GM23338 (cell line): ENCODE measurements at regions not wholly inside any gene's neighbourhood (a gene's known extent, or its start where the extent isn't known, plus 50 kb on each side); places are given as distances from the start of the nearest gene placed in this dataset.

Source experiments
- ATAC-seq: fragments of 200-7000 bp; cut with Tn5 transposase; 3 replicates; pipeline ENCODE4 v1.9.1; 2020
- DNase-seq: peaks from one replicate; pipeline ENCODE4 v3.0.0-alpha.2; 2015; ENCODE audit warnings: low spot score
- H2AFZ ChIP-seq: fragments of 200-600 bp; sonication (generic); 2 replicates; pipeline ENCODE4 v1.8.0; 2016; ENCODE audit warnings: antibody characterized with exemption, mild to moderate bottlenecking, moderate library complexity
- H3F3A ChIP-seq: fragments of 200-600 bp; sonication (generic); replicated peaks from 2 replicates; pipeline ENCODE4 v1.8.0; 2017; ENCODE audit warnings: antibody characterized with exemption, mixed run types, low read depth
- H3K27ac ChIP-seq: fragments of 200-600 bp; sonication (generic); 2 replicates; pipeline ENCODE4 v1.6.1; 2016; ENCODE audit warnings: low read depth
- H3K27me3 ChIP-seq: fragments of 200-600 bp; sonication (generic); 2 replicates; pipeline ENCODE4 v1.8.0; 2016; ENCODE audit warnings: mild to moderate bottlenecking, mixed run types, moderate library complexity; ENCODE audit not compliant: insufficient read depth
- H3K36me3 ChIP-seq: fragments of 200-600 bp; sonication (generic); 2 replicates; pipeline ENCODE4 v1.8.0; 2016; ENCODE audit warnings: mild to moderate bottlenecking; ENCODE audit not compliant: insufficient read depth
- H3K4me1 ChIP-seq: fragments of 200-600 bp; sonication (generic); 2 replicates; pipeline ENCODE4 v1.8.0; 2016; ENCODE audit warnings: mild to moderate bottlenecking, moderate library complexity; ENCODE audit not compliant: insufficient read depth
- H3K4me2 ChIP-seq: fragments of 200-600 bp; sonication (generic); 2 replicates; pipeline ENCODE4 v1.7.1; 2017; ENCODE audit warnings: mixed run types
- H3K4me3 ChIP-seq: fragments of 200-600 bp; sonication (generic); 2 replicates; pipeline ENCODE4 v1.6.1; 2016; ENCODE audit warnings: mixed run types
- H3K79me2 ChIP-seq: fragments of 200-600 bp; sonication (generic); replicated peaks from 2 replicates; pipeline ENCODE4 v1.8.0; 2017; ENCODE audit warnings: mild to moderate bottlenecking; ENCODE audit not compliant: insufficient read depth
- H3K9me2 ChIP-seq: fragments of 200-600 bp; sonication (generic); 2 replicates; pipeline ENCODE4 v1.8.0; 2017; ENCODE audit not compliant: insufficient read depth
- H4K20me1 ChIP-seq: fragments of 200-600 bp; sonication (generic); replicated peaks from 2 replicates; pipeline ENCODE4 v1.8.0; 2017; ENCODE audit warnings: mild to moderate bottlenecking; ENCODE audit not compliant: insufficient read depth
- H3K27ac Mint-ChIP-seq: 2 replicates; pipeline ENCODE4 v1.8.0; 2020; ENCODE audit warnings: inconsistent platforms, mild to moderate bottlenecking, moderate library complexity, mixed read lengths
- H3K27me3 Mint-ChIP-seq: 3 replicates; pipeline ENCODE4 v1.8.0; 2022; ENCODE audit warnings: low read depth, mild to moderate bottlenecking, moderate library complexity, mixed read lengths, inconsistent platforms; ENCODE audit not compliant: insufficient read depth, poor library complexity
- H3K36me3 Mint-ChIP-seq: 3 replicates; pipeline ENCODE4 v1.8.0; 2021; ENCODE audit warnings: low read depth, mild to moderate bottlenecking, inconsistent platforms, moderate library complexity, mixed read lengths
- H3K4me1 Mint-ChIP-seq: 3 replicates; pipeline ENCODE4 v1.8.0; 2020; ENCODE audit warnings: mild to moderate bottlenecking, inconsistent platforms, mixed read lengths
- H3K4me3 Mint-ChIP-seq: 3 replicates; pipeline ENCODE4 v1.8.0; 2021; ENCODE audit warnings: moderate library complexity, mild to moderate bottlenecking, inconsistent platforms, mixed read lengths
- H3K9me3 Mint-ChIP-seq: 3 replicates; pipeline ENCODE4 v1.8.0; 2020; ENCODE audit warnings: moderate library complexity, mild to moderate bottlenecking, inconsistent platforms, mixed read lengths
- CREB1 ChIP-seq: fragments of 250-450 bp; sonication (Bioruptor Pico); IDR thresholded peaks from 2 replicates; pipeline ENCODE4 v1.5.0; 2020; ENCODE audit warnings: low read depth, mild to moderate bottlenecking, moderate library complexity
- ETS1 ChIP-seq: IDR thresholded peaks from 2 replicates; pipeline ENCODE4 v1.6.1; 2016; ENCODE audit warnings: antibody characterized with exemption
- EZH2 ChIP-seq: fragments of 200-600 bp; sonication (generic); IDR thresholded peaks from one replicate; pipeline ENCODE4 v1.8.0; 2017; ENCODE audit warnings: antibody characterized with exemption, mild to moderate bottlenecking, low read depth; ENCODE audit not compliant: unreplicated experiment
- EZH2phosphoT487 ChIP-seq: fragments of 200-600 bp; sonication (generic); IDR thresholded peaks from one replicate; pipeline ENCODE4 v1.8.1; 2018; ENCODE audit warnings: antibody characterized with exemption; ENCODE audit not compliant: unreplicated experiment
- JUNB ChIP-seq: IDR thresholded peaks from one replicate; pipeline ENCODE4 v1.6.1; 2016; ENCODE audit warnings: antibody characterized with exemption; ENCODE audit not compliant: unreplicated experiment
- NANOG ChIP-seq: IDR thresholded peaks from 2 replicates; pipeline ENCODE4 v1.6.1; 2016; ENCODE audit warnings: antibody characterized with exemption, borderline replicate concordance
- POLR2AphosphoS5 ChIP-seq: IDR thresholded peaks from 2 replicates; pipeline ENCODE4 v1.6.1; 2016; ENCODE audit warnings: antibody characterized with exemption, low read depth
- STAT1 ChIP-seq: IDR thresholded peaks from one replicate; pipeline ENCODE4 v1.6.1; 2016; ENCODE audit warnings: antibody characterized with exemption; ENCODE audit not compliant: unreplicated experiment
- ZNF114 ChIP-seq: fragments of 250-450 bp; sonication (Bioruptor Pico); IDR thresholded peaks from 2 replicates; pipeline ENCODE4 v1.5.0; 2020; ENCODE audit warnings: mild to moderate bottlenecking, moderate library complexity
- ZNF331 ChIP-seq: fragments of 250-450 bp; sonication (Bioruptor Pico); IDR thresholded peaks from 2 replicates; pipeline ENCODE4 v1.5.0; 2020; ENCODE audit warnings: low read depth, mild to moderate bottlenecking, moderate library complexity
- TF ChIP-seq, protein P1 (sequence below): IDR thresholded peaks from one replicate; pipeline ENCODE4 v1.6.1; 2018; ENCODE audit warnings: antibody characterized with exemption; ENCODE audit not compliant: unreplicated experiment
- TF ChIP-seq, protein P2 (sequence below), 2 experiments: fragments of 200-600 bp in 1 of 2; sonication (generic) in 1 of 2; conservative IDR thresholded peaks; 2 replicates each; pipeline versions ENCODE4 v1.5.1 to v1.6.1; 2016 to 2017; ENCODE audit warnings: antibody characterized with exemption in 2 of 2, low read depth in 2 of 2, mild to moderate bottlenecking in 2 of 2, moderate library complexity in 1 of 2
- TF ChIP-seq, protein P3 (sequence below): fragments of 250-450 bp; sonication (Bioruptor Pico); IDR thresholded peaks from 2 replicates; pipeline ENCODE4 v1.5.0; 2020; ENCODE audit warnings: mild to moderate bottlenecking, moderate library complexity

DNA sequence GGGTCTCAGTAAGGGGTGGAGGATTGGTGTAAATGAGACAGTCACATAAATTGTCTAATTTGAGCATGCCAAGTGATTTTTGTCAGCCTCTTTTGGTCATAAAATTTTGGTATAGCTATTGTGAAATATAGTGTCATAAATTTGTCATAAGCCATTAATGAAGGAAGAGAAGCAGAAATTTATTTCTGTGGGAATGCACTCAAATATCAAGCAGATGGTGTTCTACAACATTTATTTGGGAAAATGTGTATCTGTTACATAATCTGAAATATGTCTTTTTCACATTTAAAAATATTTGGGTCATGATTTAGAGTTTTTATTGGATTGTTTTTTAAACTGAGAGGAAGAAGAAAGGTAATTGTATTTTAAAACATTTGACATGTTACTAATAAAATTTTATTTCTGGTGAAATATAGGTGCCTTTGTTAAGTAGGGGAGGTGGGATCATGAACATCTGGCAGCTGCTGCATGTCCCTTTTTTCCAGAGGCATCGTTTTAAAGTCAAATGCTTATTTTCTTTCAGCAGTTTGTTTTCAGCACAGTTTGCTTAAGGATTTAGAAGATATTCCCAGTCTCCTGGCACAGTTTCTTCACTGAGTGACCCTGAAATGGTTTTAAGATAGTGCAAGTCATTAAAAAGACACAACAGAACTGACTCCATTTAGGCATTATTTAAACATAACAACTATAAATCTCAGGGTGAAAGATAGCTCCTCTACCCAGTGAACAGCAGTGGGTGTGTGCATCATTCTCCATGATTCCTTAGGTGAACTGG lies 371.7 kb downstream of the SNAPC1 start:
- Mint-ChIP-seq H3K27ac (no peak overlapping the region), H3K9me3 (peaks cover 5% of the 10 kb centered on the region; the same call in 1 of the 3 replicates), H3K4me3 (no peak overlapping the region), H3K36me3 (peaks cover 4% of the 10 kb centered on the region; the same call in 2 of the 3 replicates), H3K4me1 (0 out of 3 replicates have a peak, but pooled peaks cover 4% of the 10 kb centered on the region), H3K27me3 (peaks cover 1% of the 10 kb centered on the region)
- Histone ChIP-seq H3K27me3 (no peaks in the 10 kb centered on the region), H2AFZ (no peak overlapping the region), H3K36me3 (no peaks in the 10 kb centered on the region), H4K20me1 (no peaks in the 10 kb centered on the region), H3F3A (no peaks in the 10 kb centered on the region), H3K79me2 (no peaks in the 10 kb centered on the region), H3K9me2 (no peaks in the 10 kb centered on the region; the same call in 1 of the 2 replicates), H3K4me1 (no peaks in the 10 kb centered on the region), H3K27ac (no peak overlapping the region), H3K4me2 (no peak overlapping the region), H3K4me3 (no peak overlapping the region)
- no peak for TF ChIP-seq NANOG
- TF ChIP-seq EZH2phosphoT487: no peak
- TF ChIP-seq, protein P1, sequence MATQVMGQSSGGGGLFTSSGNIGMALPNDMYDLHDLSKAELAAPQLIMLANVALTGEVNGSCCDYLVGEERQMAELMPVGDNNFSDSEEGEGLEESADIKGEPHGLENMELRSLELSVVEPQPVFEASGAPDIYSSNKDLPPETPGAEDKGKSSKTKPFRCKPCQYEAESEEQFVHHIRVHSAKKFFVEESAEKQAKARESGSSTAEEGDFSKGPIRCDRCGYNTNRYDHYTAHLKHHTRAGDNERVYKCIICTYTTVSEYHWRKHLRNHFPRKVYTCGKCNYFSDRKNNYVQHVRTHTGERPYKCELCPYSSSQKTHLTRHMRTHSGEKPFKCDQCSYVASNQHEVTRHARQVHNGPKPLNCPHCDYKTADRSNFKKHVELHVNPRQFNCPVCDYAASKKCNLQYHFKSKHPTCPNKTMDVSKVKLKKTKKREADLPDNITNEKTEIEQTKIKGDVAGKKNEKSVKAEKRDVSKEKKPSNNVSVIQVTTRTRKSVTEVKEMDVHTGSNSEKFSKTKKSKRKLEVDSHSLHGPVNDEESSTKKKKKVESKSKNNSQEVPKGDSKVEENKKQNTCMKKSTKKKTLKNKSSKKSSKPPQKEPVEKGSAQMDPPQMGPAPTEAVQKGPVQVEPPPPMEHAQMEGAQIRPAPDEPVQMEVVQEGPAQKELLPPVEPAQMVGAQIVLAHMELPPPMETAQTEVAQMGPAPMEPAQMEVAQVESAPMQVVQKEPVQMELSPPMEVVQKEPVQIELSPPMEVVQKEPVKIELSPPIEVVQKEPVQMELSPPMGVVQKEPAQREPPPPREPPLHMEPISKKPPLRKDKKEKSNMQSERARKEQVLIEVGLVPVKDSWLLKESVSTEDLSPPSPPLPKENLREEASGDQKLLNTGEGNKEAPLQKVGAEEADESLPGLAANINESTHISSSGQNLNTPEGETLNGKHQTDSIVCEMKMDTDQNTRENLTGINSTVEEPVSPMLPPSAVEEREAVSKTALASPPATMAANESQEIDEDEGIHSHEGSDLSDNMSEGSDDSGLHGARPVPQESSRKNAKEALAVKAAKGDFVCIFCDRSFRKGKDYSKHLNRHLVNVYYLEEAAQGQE: no peak
- TF ChIP-seq ZNF331 (CRISPR knock-in tag): no peak
- TF ChIP-seq, protein P2, sequence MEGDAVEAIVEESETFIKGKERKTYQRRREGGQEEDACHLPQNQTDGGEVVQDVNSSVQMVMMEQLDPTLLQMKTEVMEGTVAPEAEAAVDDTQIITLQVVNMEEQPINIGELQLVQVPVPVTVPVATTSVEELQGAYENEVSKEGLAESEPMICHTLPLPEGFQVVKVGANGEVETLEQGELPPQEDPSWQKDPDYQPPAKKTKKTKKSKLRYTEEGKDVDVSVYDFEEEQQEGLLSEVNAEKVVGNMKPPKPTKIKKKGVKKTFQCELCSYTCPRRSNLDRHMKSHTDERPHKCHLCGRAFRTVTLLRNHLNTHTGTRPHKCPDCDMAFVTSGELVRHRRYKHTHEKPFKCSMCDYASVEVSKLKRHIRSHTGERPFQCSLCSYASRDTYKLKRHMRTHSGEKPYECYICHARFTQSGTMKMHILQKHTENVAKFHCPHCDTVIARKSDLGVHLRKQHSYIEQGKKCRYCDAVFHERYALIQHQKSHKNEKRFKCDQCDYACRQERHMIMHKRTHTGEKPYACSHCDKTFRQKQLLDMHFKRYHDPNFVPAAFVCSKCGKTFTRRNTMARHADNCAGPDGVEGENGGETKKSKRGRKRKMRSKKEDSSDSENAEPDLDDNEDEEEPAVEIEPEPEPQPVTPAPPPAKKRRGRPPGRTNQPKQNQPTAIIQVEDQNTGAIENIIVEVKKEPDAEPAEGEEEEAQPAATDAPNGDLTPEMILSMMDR (conservative IDR thresholded peaks at IDR 0.05; ENCODE audit: low read depth in 2 of 2): no peak
- no peak for TF ChIP-seq POLR2AphosphoS5
- TF ChIP-seq STAT1: no peak
- TF ChIP-seq ZNF114 (CRISPR knock-in tag): no peak
- TF ChIP-seq EZH2: no peak
- TF ChIP-seq, protein P3, sequence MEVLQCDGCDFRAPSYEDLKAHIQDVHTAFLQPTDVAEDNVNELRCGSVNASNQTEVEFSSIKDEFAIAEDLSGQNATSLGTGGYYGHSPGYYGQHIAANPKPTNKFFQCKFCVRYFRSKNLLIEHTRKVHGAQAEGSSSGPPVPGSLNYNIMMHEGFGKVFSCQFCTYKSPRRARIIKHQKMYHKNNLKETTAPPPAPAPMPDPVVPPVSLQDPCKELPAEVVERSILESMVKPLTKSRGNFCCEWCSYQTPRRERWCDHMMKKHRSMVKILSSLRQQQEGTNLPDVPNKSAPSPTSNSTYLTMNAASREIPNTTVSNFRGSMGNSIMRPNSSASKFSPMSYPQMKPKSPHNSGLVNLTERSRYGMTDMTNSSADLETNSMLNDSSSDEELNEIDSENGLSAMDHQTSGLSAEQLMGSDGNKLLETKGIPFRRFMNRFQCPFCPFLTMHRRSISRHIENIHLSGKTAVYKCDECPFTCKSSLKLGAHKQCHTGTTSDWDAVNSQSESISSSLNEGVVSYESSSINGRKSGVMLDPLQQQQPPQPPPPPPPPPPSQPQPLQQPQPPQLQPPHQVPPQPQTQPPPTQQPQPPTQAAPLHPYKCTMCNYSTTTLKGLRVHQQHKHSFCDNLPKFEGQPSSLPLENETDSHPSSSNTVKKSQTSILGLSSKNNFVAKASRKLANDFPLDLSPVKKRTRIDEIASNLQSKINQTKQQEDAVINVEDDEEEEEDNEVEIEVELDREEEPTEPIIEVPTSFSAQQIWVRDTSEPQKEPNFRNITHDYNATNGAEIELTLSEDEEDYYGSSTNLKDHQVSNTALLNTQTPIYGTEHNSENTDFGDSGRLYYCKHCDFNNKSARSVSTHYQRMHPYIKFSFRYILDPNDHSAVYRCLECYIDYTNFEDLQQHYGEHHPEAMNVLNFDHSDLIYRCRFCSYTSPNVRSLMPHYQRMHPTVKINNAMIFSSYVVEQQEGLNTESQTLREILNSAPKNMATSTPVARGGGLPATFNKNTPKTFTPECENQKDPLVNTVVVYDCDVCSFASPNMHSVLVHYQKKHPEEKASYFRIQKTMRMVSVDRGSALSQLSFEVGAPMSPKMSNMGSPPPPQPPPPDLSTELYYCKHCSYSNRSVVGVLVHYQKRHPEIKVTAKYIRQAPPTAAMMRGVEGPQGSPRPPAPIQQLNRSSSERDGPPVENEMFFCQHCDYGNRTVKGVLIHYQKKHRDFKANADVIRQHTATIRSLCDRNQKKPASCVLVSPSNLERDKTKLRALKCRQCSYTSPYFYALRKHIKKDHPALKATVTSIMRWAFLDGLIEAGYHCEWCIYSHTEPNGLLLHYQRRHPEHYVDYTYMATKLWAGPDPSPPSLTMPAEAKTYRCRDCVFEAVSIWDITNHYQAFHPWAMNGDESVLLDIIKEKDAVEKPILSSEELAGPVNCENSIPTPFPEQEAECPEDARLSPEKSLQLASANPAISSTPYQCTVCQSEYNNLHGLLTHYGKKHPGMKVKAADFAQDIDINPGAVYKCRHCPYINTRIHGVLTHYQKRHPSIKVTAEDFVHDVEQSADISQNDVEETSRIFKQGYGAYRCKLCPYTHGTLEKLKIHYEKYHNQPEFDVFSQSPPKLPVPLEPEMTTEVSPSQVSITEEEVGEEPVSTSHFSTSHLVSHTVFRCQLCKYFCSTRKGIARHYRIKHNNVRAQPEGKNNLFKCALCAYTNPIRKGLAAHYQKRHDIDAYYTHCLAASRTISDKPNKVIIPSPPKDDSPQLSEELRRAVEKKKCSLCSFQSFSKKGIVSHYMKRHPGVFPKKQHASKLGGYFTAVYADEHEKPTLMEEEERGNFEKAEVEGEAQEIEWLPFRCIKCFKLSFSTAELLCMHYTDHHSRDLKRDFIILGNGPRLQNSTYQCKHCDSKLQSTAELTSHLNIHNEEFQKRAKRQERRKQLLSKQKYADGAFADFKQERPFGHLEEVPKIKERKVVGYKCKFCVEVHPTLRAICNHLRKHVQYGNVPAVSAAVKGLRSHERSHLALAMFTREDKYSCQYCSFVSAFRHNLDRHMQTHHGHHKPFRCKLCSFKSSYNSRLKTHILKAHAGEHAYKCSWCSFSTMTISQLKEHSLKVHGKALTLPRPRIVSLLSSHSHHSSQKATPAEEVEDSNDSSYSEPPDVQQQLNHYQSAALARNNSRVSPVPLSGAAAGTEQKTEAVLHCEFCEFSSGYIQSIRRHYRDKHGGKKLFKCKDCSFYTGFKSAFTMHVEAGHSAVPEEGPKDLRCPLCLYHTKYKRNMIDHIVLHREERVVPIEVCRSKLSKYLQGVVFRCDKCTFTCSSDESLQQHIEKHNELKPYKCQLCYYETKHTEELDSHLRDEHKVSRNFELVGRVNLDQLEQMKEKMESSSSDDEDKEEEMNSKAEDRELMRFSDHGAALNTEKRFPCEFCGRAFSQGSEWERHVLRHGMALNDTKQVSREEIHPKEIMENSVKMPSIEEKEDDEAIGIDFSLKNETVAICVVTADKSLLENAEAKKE (CRISPR knock-in tag): no peak
- no peak for TF ChIP-seq JUNB
- TF ChIP-seq CREB1 (CRISPR knock-in tag): no peak
- TF ChIP-seq ETS1: no peak
- DNase-seq: no peak
- ATAC-seq: no peak
